ENCODE measurements at regions not wholly inside any gene's neighbourhood (a gene's known extent, or its start where the extent isn't known, plus 50 kb on each side); places are given as distances from the start of the nearest gene placed in this dataset.
"Not testable (repeated sequence)": the region's sequence is repeated elsewhere in the genome, so short reads cannot be mapped to it uniquely, and the experiment has no call there.

- not testable (repeated sequence) for H3K4me3 ChIP-seq (ENCODE audit: low read depth, low read length)
Observed at GRCh38 chr2:187610450-187610849, 56.2 kb upstream of the TFPI start.

GRCh38 chr2:187612857-187613256, 58.6 kb upstream of the TFPI start:
- no peak for TF ChIP-seq CTCF (IDR thresholded peaks at IDR 0.05; ENCODE audit: low read depth, low read length)
- H3K4me3 ChIP-seq (ENCODE audit: low read depth, low read length), result no peak overlapping the region

- no peak for TF ChIP-seq CTCF (IDR thresholded peaks at IDR 0.05; ENCODE audit: low read depth, low read length)
- no peak overlapping the region for H3K4me3 ChIP-seq (ENCODE audit: low read depth, low read length)
Observed at GRCh38 chr2:187614756-187615155, 60.5 kb upstream of the TFPI start.

- no peak for TF ChIP-seq CTCF (IDR thresholded peaks at IDR 0.05; ENCODE audit: low read depth, low read length)
- no peak overlapping the region for H3K4me3 ChIP-seq (ENCODE audit: low read depth, low read length)
Observed at GRCh38 chr2:187615364-187615763, 61.1 kb upstream of the TFPI start.

- TF ChIP-seq CTCF (IDR thresholded peaks at IDR 0.05; ENCODE audit: low read depth, low read length), result no peak
- no peak overlapping the region for H3K4me3 ChIP-seq (ENCODE audit: low read depth, low read length)
Observed at GRCh38 chr2:187615902-187616301, 61.7 kb upstream of the TFPI start.

GRCh38 chr2:187617120-187617519, 62.9 kb upstream of the TFPI start:
- no peak overlapping the region for H3K4me3 ChIP-seq (ENCODE audit: low read depth, low read length)

GRCh38 chr2:187617905-187618304, 63.7 kb upstream of the TFPI start:
- no peak overlapping the region for H3K4me3 ChIP-seq (ENCODE audit: low read depth, low read length)
- no peak for TF ChIP-seq CTCF (IDR thresholded peaks at IDR 0.05; ENCODE audit: low read depth, low read length)

More at GRCh38 chr2:187617120-187617519, 62.9 kb upstream of the TFPI start:
- TF ChIP-seq CTCF (IDR thresholded peaks at IDR 0.05; ENCODE audit: low read depth, low read length), result no peak

GRCh38 chr2:187618813-187619212, 64.6 kb upstream of the TFPI start:
- no peak overlapping the region for H3K4me3 ChIP-seq (ENCODE audit: low read depth, low read length)
- no peak for TF ChIP-seq CTCF (IDR thresholded peaks at IDR 0.05; ENCODE audit: low read depth, low read length)
